ENCODE measurements at regions not wholly inside any gene's neighbourhood (a gene's known extent, or its start where the extent isn't known, plus 50 kb on each side); places are given as distances from the start of the nearest gene placed in this dataset.

DNA sequence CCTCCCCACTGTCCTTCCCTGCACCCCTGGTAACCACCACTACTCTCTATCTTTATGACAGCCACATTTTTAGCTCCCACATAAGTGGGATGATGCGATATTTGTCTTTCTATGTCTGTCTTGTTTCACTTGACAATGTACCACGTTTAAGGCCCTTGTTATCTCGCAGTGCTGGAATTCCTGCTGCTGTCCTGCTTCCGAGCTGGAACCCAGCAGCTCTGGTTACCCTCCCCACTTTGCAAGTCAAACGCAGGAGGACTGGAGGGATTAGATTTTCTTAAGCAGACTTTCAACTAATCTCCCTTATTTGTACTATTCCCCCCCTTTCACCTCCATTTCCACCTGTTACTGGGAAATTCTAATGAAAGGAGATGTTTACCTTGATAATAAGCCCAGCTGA lies 59.1 kb upstream of the PDX1 start:
- H3K27ac ChIP-seq (ENCODE audit: low read depth, low read length, poor library complexity, severe bottlenecking): no peak overlapping the region
- POLR2A ChIA-PET (ENCODE audit: low non-redundant PET): no interaction called here
- intact Hi-C loops (cut with micrococcal nuclease; ENCODE audit: unreplicated experiment): no loop called here
- no peaks in the 10 kb centered on the region for H3K36me3 ChIP-seq (ENCODE audit: insufficient read depth, low read length, poor library complexity, severe bottlenecking)
- no peaks in the 10 kb centered on the region for H3K9me3 ChIP-seq (ENCODE audit: low read depth, low read length, poor library complexity, severe bottlenecking)
- TF ChIP-seq EZH2 (IDR thresholded peaks at IDR 0.05; ENCODE audit: borderline replicate concordance, low read depth, low read length, poor library complexity, severe bottlenecking): no peak
- TF ChIP-seq, protein P1, sequence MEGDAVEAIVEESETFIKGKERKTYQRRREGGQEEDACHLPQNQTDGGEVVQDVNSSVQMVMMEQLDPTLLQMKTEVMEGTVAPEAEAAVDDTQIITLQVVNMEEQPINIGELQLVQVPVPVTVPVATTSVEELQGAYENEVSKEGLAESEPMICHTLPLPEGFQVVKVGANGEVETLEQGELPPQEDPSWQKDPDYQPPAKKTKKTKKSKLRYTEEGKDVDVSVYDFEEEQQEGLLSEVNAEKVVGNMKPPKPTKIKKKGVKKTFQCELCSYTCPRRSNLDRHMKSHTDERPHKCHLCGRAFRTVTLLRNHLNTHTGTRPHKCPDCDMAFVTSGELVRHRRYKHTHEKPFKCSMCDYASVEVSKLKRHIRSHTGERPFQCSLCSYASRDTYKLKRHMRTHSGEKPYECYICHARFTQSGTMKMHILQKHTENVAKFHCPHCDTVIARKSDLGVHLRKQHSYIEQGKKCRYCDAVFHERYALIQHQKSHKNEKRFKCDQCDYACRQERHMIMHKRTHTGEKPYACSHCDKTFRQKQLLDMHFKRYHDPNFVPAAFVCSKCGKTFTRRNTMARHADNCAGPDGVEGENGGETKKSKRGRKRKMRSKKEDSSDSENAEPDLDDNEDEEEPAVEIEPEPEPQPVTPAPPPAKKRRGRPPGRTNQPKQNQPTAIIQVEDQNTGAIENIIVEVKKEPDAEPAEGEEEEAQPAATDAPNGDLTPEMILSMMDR (conservative IDR thresholded peaks at IDR 0.05; ENCODE audit: low read depth, low read length): no peak
- CTCF ChIA-PET: interaction anchor here (0.5 kb wide), 1 partner anchor 59 kb away, joined by 3 read pairs; the partner anchor contains the start of gene PDX1
- no peaks in the 10 kb centered on the region for H3K4me1 ChIP-seq (ENCODE audit: insufficient read depth, low read length, poor library complexity, severe bottlenecking)
- H3K4me3 ChIP-seq (ENCODE audit: low read depth, low read length, poor library complexity, severe bottlenecking): no peak overlapping the region
- H3K27me3 ChIP-seq (replicated peaks; ENCODE audit: insufficient read depth, low read depth, low read length, poor library complexity): peaks cover 69% of the 10 kb centered on the region
- BruUV-seq (replicated peaks): no TSS peak
- DNase-seq (ENCODE audit: low spot score): no peak

DNA sequence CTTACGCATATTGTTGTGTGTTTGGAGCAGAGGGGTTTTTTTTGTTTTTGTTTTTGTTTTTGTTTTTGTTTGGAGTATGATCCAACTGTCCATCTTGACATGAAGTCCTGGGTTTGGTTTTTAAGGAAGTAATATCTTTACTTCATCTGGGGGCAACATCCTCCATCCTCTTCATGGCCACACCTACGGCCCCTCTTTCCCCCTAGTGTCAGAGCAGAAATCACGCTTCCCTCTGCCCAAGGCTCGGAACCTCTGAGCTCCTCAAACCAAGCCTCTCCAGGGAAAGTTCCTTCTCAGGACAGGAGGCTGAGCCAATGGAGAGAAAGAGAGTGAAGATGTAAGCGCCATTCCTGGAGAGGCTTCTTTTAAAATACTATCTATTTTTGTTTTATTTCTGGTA lies 58.6 kb upstream of the PDX1 start:
- Histone ChIP-seq H3K4me3 (ENCODE audit: low read depth, low read length, poor library complexity, severe bottlenecking) (no peak overlapping the region), H3K27ac (ENCODE audit: low read depth, low read length, poor library complexity, severe bottlenecking) (no peak overlapping the region), H3K27me3 (replicated peaks; ENCODE audit: insufficient read depth, low read depth, low read length, poor library complexity) (peaks cover 67% of the 10 kb centered on the region), H3K4me1 (ENCODE audit: insufficient read depth, low read length, poor library complexity, severe bottlenecking) (no peaks in the 10 kb centered on the region), H3K36me3 (ENCODE audit: insufficient read depth, low read length, poor library complexity, severe bottlenecking) (no peaks in the 10 kb centered on the region), H3K9me3 (ENCODE audit: low read depth, low read length, poor library complexity, severe bottlenecking) (no peaks in the 10 kb centered on the region)
- ChIA-PET POLR2A (ENCODE audit: low non-redundant PET) (no interaction called here), CTCF (no interaction called here)
- DNase-seq (ENCODE audit: low spot score): no peak
- TF ChIP-seq, protein P1 (conservative IDR thresholded peaks at IDR 0.05; ENCODE audit: low read depth, low read length): no peak
- no peak for TF ChIP-seq EZH2 (IDR thresholded peaks at IDR 0.05; ENCODE audit: borderline replicate concordance, low read depth, low read length, poor library complexity, severe bottlenecking)
- BruUV-seq (replicated peaks): no TSS peak
- intact Hi-C loops (cut with micrococcal nuclease; ENCODE audit: unreplicated experiment): no loop called here

DNA sequence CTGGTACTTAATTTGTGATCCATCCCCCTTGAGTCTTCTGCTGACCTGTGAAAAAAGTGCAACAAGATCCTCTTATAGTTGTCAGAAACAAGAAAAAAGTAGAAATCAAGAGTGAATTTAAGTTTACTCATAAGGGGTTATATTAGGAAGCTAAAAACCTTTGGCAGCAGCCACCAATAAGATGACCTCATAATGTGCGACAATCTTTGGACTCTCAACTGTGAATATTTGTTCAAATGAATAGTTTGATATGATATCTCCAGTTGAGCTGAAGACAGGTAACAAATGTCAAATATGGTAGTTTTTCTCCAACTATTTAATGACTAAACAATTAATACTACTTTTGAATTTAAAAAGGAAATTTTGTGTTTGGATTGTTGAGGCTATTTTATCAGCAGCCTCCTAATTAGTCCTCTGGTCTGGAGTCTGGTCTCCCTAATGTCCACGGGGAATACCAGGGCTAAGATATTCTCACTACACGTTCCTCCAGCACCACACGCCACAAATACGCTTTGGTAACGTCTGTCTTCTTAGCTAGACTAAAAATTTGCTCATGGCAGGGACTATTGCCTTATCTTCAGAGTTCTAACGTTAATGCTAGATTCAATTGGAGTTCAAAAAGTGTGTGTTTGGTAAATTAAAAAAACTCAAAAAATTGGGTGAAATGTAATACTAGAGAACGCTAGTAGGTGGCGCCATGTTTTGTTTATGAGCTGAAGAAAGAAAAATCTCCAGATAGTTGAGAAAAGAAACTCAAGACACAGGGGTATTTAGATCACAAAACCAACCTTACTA lies 51.0 kb upstream of the PDX1 start:
- H3K27ac ChIP-seq (ENCODE audit: low read depth, low read length, poor library complexity, severe bottlenecking): no peak overlapping the region
- H3K27me3 ChIP-seq (replicated peaks; ENCODE audit: insufficient read depth, low read depth, low read length, poor library complexity): peaks cover 41% of the 10 kb centered on the region
- ChIA-PET POLR2A (ENCODE audit: low non-redundant PET) (no interaction called here), CTCF (interaction anchor here (0.5 to 1.0 kb wide), 3 partner anchors 85 to 928 kb away, joined by 3 to 18 read pairs (median 9); no protein-coding TSS in a partner anchor)
- H3K36me3 ChIP-seq (ENCODE audit: insufficient read depth, low read length, poor library complexity, severe bottlenecking): no peaks in the 10 kb centered on the region
- H3K4me3 ChIP-seq (ENCODE audit: low read depth, low read length, poor library complexity, severe bottlenecking): no peak overlapping the region
- TF ChIP-seq, protein P1 (conservative IDR thresholded peaks at IDR 0.05; ENCODE audit: low read depth, low read length): peak; percentile 71
- no peak for TF ChIP-seq EZH2 (IDR thresholded peaks at IDR 0.05; ENCODE audit: borderline replicate concordance, low read depth, low read length, poor library complexity, severe bottlenecking)
- intact Hi-C loops (cut with micrococcal nuclease; ENCODE audit: unreplicated experiment): loop anchor here (5.0 kb wide), 1 partner anchor 83 kb away; no protein-coding TSS in a partner anchor
- DNase-seq (ENCODE audit: low spot score): peak; percentile 15
- no peaks in the 10 kb centered on the region for H3K9me3 ChIP-seq (ENCODE audit: low read depth, low read length, poor library complexity, severe bottlenecking)
- H3K4me1 ChIP-seq (ENCODE audit: insufficient read depth, low read length, poor library complexity, severe bottlenecking): no peaks in the 10 kb centered on the region
- BruUV-seq (replicated peaks): no TSS peak

Measured in A673 (cell line).